ENCODE measurements at regions not wholly inside any gene's neighbourhood (a gene's known extent, or its start where the extent isn't known, plus 50 kb on each side); places are given as distances from the start of the nearest gene placed in this dataset.
"Not testable (repeated sequence)": the region's sequence is repeated elsewhere in the genome, so short reads cannot be mapped to it uniquely, and the experiment has no call there.

DNA sequence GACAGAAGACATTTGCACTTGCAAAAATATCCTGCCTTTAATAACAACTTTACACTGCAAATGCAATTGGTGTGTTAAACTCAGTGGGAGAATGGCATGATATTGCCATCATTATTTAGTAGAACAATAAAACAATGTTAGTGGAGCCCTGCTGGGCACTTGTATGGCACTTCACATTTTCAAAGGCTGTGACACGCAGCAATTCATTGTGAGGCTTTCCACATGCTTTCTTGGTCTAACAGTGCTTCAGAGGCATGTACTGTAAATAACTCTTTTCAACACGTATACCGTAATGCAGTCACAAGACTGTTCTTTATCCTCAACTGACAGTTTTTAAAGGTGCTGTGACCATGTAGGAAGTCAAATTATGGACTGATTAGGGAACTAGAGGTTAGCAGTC lies 155.5 kb upstream of the EPB41L4A start:
- no peak for DNase-seq

DNA sequence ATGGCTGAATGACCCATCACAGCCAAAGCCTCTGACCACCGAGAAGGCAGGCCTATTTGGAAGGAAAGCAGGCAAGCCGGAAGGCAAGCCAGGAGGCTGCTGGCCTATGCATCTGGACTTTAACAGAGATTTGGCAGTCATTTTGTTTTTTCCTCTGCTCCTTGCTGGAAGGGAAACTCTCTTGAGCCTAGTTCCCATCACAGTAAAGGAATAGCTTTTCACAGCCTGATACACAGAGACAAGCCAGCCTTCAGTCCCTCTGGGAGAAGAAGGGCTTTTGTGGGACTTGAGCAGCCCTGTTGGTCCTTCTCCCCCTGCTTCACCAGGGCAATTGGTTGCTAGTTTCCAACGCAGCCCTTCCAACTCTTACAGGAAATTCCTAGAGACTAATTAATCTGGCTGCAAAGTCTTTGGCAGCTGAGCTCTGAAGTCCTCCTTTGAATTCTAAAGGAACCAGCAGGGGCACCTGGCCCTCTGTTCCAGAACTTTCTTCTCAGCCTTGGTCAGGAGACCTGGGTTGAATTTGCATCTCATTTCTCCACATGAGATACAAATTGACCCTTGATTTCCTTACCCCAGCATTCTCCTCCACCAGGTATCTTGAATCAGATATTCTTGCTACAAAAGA lies 157.3 kb upstream of the EPB41L4A start:
- no peak for DNase-seq

DNA sequence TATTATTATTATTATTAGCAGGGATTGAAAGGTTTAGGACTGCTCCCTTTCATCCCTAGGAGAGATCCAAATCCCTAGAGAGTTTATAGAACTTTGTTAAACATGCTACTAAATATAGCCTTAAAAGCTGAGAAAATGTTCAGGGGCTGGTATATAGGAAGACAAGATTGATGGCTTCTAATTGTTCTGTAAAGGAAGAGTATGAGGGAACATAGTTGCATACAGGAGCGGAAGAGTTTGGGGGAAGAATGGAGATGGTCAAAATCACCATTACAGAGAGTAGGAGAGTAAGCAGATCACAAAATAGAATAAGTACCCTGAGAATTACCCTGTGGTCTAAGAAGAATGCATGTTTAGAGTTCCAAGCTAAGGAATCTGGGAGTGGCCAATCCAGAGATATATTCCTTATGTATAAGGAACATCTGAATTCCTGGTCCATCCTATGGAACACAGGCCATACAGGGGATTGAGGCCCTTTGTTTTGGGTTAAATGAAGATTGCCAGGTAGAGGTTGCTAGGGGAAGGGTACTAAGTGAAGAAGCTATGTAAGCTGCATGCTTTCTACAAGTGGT lies 158.0 kb upstream of the APC start:
- no peak for DNase-seq

DNA sequence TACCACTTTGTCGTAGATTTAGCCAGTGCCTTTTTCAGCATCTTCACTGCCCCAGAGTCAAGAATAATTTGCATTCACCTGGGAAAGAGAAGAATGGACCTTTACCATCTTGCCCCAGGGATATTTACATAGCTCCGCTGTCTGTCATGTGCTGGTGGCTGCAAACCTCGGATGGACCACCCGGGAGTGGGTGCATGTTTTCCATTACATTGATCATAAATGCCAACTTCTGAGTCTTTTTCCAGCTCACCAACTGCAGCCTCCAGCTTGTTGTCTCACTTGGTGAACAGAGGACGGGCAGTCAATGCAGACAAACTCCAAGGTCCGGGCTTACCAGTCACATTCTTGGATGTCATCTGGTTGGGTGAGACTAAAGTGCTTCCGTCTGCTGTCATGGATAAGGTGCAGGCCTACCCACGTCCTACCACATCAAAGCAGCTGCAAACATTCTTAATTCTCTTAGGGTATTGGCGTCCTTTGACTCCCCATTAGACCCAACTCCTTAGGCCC lies 155.8 kb upstream of the APC start:
- no peak for DNase-seq

DNA sequence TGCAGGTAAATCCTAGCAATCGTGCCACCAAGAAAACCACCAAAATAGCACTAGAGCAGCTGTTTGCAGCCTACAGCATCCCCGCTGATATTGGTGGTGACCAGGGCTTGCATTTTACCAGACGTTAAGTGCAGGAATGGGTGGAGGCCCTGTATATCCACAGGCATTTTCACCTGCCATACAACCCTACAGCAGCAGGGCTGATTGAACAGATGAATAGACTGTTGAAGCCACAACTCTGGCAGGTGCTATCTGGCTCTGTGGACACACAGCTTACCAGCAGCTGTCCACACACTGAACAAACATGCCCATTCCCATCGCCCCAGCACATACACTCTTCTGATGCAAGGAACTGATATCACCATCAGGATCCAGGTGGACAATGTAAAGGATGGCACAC lies 154.5 kb upstream of the APC start:
- DNase-seq: no peak

DNA sequence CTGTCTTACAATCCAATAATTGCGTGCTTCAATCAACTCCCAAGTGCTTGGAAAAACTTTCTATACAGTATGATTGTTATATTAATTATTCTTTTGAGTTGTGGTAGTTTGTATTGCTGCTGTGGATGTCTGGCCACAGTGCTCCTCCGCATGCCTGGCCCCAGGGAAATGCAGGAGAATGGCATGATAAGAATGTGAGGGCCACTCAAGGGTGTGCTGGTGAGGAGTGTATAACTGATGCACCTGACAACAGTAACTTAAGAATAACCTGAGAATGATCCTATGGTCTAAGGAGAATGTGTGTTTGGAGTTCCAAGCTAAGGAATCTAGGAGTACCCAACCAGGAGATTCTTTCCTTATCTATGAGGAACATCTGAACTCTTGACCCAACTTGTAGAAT lies 152.9 kb upstream of the APC start:
- DNase-seq: no peak

DNA sequence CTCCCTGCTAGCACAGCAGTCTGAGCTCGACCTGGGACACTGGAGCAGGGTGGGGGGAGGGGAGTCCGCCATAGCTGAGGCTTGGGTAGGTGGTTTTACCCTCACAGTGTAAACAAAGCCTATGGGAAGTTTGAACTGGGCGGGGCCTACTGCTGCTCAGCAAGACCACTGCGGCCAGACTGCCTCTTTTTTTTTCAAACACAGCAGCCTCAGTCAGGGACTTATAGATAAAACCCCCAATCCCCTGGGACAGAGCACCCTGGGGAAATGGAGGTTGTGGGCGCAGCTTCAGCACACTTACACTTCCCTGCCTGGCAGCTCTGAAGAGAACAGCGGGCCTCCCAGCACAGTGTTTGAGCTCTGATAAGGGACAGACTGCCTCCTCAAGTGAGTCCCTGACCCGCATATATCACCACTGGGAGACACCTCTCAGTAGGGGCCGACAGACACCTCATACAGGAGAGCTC lies 151.1 kb upstream of the APC start:
- no peak for DNase-seq

DNA sequence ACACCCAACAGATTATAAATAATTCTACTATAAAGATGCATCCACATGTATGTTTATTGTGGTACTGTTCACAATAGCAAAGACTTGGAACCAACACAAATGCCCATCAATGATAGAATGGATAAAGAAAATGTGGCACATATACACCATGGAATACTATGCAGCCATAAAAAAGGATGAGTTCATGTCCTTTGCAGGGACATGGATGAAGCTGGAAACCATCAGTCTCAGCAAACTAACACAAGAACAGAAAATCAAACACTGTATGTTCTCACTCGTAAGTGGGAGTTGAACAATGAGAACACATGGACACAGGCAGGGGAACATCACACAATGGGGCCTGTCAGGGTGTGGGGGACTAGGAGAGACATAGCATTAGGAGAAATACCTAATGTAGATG lies 146.8 kb upstream of the APC start:
- DNase-seq: not testable (repeated sequence)

DNA sequence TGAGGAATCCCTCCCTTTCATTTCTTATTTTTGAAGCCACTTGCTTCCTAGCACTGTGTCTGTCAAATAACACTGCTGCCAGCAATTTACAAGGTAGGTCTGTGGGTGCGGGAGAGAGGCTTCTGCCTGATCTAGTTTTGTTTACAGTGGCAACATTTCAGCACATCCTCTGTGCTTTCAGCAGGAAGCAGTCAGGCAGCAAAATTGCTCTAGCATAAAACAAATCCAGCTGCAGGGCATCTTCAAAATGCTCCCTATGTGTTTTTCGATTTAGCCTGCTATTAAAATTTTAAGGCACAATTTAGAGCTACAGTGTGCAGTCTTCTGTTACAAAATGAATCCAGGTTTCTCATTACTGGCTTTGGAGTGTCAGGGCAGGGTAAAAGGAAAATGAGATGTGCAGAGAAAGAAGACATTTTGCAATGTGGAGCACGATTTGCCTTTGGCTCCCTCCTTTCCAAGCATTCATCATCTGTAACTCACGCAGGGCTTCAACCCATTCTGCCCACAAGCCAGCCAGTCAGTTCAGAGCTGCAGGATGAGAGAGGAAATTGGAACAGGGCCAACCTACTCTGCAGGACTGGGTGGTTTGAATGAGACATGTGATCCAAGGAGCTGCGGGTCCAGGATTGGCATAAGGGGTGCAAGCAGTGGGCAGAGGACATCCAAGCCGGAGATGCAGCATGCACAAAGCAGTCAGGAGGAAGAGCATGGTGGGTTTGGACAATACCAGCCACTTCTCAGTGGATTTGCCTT lies 143.4 kb upstream of the APC start:
- DNase-seq: no peak

DNA sequence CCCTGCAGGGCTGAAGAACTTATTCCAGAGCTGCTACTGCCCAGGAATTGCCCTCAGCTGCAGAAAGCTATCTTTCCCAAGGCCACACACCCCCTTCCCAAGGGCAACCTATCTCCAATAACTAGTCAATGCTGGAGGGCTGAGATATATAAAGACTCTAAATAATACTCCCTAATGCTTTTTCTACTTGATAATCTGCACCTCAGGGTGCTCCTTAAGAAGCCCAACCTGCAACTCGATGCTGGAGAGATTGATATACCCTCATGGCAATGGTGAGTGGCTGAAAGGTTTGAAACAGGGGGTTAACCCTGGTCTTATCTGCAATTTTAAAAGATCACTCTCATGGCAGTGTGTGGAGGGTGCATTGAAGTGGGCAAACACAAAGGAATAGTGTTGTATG lies 142.7 kb upstream of the APC start:
- DNase-seq: no peak

DNA sequence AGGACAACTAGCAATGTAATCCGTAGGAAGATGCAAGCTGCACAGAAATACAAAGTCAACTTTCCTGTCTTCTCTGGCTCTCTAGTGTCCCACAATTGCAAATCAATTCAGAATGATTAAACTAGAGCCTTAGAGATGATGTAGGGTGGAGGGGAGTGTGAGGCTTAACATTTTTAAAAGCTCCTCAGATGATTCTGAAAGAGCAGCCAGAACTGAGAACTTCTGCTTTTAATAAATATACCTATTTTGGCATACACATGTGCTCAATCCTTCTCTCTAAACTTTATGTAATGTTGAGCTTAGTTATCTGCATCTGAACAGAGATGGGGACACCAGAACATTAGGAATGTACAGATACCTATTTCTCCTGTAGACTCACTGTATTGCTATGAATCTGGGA lies 139.9 kb upstream of the APC start:
- no peak for DNase-seq

DNA sequence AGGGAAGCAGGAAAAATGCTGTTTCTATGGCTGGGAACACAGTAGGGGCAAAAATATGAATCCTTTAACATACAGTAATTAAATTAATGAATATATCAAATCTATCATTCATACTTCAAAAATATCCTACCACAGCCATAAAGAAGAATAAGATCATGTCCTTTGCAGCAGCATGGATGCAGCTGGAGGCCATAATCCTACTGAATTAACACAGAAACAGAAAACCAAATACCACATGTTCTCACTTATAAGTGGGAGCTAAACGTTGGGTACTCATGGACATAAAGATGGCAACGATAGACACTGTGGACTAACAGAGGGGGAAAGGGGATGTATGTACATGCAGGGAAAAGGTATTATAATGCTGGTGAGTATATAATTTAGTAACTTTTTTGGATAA lies 137.2 kb upstream of the APC start:
- DNase-seq: not testable (repeated sequence)

DNA sequence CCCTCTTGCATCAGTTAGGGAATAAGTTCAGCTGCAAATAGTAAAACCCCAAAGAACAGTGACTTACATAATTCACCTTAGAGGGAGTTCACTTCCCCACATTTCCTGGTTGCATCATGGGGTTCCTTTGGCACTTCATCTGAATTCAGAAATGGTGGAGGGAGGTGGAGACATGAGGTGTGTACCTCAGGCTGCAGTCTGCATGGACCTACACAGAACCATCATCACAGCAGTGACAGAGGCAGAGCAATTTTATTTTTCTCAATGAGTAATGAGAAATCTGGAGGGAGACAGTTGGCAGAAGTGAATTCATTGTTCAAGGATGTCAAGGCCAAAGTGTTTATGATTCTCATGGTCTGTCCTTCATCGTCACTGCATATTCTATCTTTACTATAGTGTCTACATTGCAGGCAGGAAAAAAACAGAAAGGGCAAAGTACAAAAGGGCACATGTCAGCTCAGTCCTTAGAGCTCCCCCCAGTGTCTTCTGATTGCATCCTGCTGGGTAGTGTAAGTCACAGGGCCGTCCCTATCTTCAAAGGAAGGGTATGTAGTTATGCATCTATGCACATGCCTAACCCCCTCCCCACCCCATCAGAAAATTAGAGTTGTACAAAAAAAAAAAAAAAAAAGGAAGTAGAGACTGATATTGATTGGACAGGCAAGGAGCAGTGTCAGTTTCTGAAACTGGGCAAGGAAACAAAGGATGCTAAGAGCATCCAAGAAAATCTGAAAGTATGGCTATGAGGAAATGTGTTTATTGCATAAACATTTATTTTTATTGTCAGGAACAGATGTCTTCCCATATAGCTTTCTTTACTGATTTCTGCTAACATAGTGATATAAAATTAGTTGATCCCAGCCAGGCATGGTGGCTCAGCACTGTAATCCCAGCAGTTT lies 132.7 kb upstream of the APC start:
- peak in 3 of 4 experiments; percentile 7 to 22 (median 17) for DNase-seq

DNA sequence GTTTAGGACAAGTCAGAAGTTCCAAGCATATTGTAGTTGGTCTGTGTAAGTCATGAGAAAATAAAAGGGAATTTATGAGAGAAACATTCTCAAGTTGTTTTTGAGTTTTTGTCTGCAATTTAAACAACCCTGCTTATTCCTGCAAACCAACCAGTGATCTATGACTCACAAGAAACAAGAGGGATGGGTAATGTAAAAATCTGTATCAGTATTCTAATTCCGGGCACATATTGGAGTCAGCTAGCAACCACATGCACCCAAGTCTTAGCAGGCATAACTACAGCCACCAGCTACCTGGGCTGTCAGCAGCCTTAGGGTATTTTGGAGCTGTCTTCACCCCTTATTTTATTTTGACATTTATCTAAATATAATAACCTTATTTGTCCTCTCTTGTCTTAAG lies 128.7 kb upstream of the APC start:
- DNase-seq: no peak

DNA sequence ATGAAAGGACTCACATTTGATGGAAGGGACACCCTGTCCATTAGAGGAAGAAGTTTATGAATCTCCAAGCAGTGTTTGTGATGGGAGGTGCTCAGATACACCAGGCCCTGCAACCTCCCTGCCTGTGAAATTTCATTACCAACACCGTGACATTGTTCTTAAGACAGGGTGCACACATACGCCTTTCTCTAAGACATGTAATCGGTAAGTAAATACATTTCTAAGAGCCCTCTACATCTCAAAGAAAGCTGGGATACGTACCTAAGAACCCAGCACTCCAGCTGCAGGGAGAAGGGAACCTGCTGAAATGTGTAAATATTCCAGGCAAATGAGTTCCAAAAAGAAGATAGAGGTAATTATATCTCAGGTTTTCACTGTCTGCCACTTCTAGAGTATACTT lies 125.0 kb upstream of the APC start:
- DNase-seq: no peak

DNA sequence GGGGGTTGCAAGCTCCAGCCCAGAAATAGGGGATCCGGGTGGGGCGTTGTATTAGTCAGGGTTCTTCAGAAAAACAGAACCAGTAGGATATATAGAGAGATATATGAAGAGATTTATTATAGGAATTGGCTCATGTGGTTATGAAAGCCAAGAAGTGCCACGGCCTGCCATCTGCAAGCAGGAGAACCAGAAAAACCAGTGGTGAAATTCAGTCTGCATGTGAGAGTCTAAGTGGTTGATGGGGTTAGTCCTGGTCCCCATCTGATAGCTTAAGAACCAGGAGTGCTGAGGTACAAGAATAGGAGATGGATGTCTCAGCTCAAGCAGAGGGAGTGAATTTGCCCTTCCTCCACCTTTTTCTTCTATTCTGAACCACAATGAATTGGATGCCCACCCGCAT lies 123.4 kb upstream of the APC start:
- DNase-seq: no peak

DNA sequence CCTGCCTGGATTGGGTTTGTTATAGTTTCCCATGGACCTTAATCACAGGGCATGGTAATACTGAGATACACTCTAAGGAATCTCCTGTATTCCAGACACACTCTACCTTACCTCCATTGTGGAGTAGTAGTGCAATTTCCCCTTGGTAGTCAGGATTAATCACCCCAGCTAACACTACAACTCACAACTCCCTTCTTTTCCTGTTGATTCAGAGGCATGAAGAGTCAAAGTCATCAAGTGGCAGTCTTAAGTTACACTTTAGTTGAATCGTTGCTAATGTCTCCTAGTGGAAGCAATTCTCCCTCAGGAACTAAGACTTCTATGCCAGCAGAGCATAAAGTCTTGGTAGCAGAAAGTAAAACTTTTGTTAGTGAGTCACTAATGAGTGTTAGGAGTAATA lies 122.7 kb upstream of the APC start:
- no peak for DNase-seq

DNA sequence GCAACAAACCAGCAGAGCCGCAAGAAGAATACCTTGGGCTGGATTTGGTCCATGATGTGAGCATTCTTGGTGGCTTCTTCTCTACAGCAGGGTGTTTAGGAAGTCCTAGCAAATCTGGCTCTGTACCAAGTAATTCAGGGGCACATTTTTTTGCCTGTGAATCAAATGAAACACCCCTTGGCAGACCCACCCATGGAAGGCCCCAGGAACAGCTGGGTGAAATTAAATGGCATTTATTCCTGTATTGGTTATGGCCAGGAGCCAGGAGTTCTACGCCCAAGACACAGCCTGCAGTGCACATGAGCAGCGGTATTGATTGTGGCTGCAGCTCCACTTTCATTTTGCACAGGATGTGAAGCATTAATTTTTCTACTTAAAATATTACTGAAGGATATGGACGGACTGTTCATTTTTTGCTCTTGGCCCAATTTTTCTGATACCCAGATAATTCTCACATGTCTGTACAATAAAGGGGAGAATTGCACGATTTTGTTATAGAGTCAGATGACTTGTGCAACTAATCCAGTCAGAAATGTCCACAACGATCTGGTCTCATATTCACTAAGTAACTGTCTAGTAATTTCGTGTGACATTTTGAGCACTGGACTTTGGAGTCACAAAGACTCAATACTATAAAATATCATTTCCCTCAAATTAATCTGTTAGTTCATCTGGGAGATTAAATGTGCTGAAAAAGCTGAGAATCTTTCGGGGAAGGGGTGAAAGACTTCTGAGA lies 120.7 kb upstream of the APC start:
- no peak for DNase-seq

DNA sequence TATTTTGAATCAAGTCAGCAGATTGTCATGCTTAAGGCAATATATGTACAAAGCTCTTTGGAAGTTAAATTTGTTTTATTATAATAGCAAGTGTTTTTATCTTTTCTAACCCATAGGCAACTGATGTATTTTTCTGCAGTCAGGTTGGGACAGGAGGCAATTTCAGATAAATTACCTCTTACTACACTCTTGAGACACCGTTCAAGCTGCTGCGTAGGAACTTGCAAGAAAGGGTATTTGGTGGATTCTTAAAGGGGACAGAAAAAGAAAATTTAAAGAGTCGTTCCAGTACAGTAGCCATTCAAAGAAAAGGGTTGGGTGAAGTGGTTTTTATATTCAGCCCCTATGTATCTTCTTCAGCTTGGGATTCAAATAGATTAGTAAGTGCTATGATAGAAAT lies 112.4 kb upstream of the APC start:
- no peak for DNase-seq

DNA sequence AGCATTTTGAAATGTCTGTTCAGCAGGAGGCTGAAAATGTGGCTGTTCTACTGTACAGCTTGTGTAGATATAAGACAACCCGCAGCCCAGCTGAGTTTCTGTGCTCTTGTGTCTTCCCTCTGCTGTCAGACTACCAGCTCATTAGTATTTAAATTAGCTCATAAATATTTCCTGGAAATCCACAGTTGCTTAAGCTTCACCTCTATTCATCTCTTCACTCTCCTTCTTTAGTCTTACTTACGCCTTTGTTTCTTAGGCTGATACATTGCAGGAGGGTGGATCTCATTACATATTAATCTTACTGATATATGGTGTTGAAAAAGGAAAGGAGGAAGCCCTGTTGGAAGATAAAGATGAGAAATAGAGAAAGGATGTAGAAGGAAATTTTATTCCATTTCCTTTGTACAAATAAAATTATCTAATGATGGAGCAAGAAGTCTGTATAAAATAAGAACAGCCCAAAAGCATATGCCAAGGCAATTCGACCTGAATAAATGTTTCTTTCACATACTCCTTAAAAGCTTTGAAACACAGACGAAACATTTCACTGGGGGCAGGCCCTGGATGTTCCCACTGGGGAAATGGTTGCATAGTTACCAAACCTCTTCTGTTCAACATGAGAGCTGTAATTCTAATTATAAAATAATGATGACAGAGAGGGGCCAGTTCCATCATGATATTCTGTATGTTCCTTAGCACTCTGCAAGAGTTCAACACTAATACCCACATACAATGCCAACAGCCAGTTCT lies 111.8 kb upstream of the APC start:
- no peak for DNase-seq

DNA sequence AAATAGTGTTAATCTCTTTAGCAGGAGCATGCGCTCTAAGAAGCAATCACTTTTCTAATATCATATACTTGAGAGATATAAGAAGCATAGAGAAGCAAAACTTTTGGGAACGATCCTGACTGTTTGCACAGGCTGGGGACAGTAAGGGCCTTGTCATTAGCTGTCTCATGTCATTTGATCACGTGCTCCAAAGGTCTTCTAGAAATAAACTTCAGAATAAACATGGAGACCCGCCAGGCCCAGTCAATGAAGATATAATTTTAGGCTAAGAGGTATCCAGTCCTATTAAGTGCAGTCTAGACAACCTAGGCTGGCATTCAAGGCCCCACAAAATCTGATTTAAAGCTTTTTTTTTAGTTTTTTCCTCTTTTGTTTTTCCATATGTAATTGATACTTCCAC lies 111.0 kb upstream of the APC start:
- no peak for DNase-seq
